T-cell (primary cell): ENCODE measurements at regions not wholly inside any gene's neighbourhood (a gene's known extent, or its start where the extent isn't known, plus 50 kb on each side); places are given as distances from the start of the nearest gene placed in this dataset.

Experiments used
- ATAC-seq, 4 experiments: fragments of 200-7000 bp in 3 of 4; fragments of 150-1000 bp in 1 of 4; cut with Tn5 transposase; replicated peaks in 1 of 4; 1 replicate in 3 of 4; 2 replicates in 1 of 4; pipeline ENCODE4 v1.10.0; 2021; ENCODE audit warnings: moderate library complexity in 3 of 4, mild to moderate bottlenecking in 2 of 4, moderate number of reproducible peaks in 1 of 4
- CTCF ChIA-PET, 2 donors: fragments of 300-600 bp; sonication (Branson Sonifier 250); formaldehyde crosslinking; loops; one replicate each; lab custom pipeline; 2022; ENCODE audit warnings: antibody characterized with exemption in 2 of 2; lab: Charles Lee
- POLR2A ChIA-PET, 2 donors: fragments of 300-600 bp; sonication (Branson Sonifier 250); formaldehyde crosslinking; loops; one replicate each; lab custom pipeline; 2022; ENCODE audit warnings: antibody characterized with exemption in 2 of 2; lab: Charles Lee
- DNase-seq, 35 experiments: peaks; one replicate each; pipeline versions ENCODE4 v3.0.0 to v3.0.0-alpha.2; 2013 to 2023
- H3K27ac ChIP-seq: one replicate; pipeline ENCODE4 v1.5.1; 2013; ENCODE audit warnings: low read length
- H3K27me3 ChIP-seq, 2 experiments: replicated peaks in 1 of 2; 1 replicate in 1 of 2; 2 replicates in 1 of 2; pipeline versions ENCODE4 v1.6.1 to v1.7.0; 2013; ENCODE audit warnings: low read length in 1 of 2, mixed read lengths in 1 of 2; ENCODE audit not compliant: control insufficient read depth in 2 of 2, insufficient read depth in 2 of 2; ENCODE audit errors: extremely low read depth in 1 of 2
- H3K36me3 ChIP-seq, 2 donors: 1 replicate in 1 of 2; 2 replicates in 1 of 2; pipeline versions ENCODE4 v1.6.1 to v1.7.0; 2013; ENCODE audit warnings: low read length in 1 of 2; ENCODE audit not compliant: control insufficient read depth in 2 of 2, insufficient read depth in 1 of 2; ENCODE audit errors: extremely low read depth in 1 of 2
- H3K4me1 ChIP-seq, 2 experiments: 1 replicate in 1 of 2; 2 replicates in 1 of 2; pipeline versions ENCODE4 v1.6.1 to v1.7.0; 2013; ENCODE audit warnings: low read length in 2 of 2, mixed read lengths in 1 of 2; ENCODE audit not compliant: insufficient read depth in 2 of 2, control insufficient read depth in 1 of 2; ENCODE audit errors: extremely low read depth in 1 of 2
- H3K4me3 ChIP-seq, 2 donors: 1 replicate in 1 of 2; 2 replicates in 1 of 2; pipeline versions ENCODE4 v1.5.1 to v1.7.0; 2013; ENCODE audit warnings: mild to moderate bottlenecking in 2 of 2, low read length in 1 of 2, moderate library complexity in 1 of 2; ENCODE audit not compliant: control insufficient read depth in 1 of 2; ENCODE audit errors: extremely low read depth in 1 of 2
- H3K9me3 ChIP-seq: 2 replicates; pipeline ENCODE4 v1.7.0; 2013
- H3K27ac Mint-ChIP-seq, 2 donors: one replicate each; pipeline ENCODE4 v1.8.0; 2020 to 2021; ENCODE audit warnings: mild to moderate bottlenecking in 2 of 2, mixed read lengths in 2 of 2
- H3K27me3 Mint-ChIP-seq, 2 donors: one replicate each; pipeline ENCODE4 v1.8.0; 2021 to 2022; ENCODE audit warnings: mixed read lengths in 2 of 2
- H3K36me3 Mint-ChIP-seq: one replicate; pipeline ENCODE4 v1.8.0; 2021; ENCODE audit warnings: mixed read lengths
- H3K4me1 Mint-ChIP-seq, 3 donors: one replicate each; pipeline ENCODE4 v1.8.0; 2020 to 2022; ENCODE audit warnings: mixed read lengths in 3 of 3, mild to moderate bottlenecking in 1 of 3
- H3K4me3 Mint-ChIP-seq, 3 donors: one replicate each; pipeline ENCODE4 v1.8.0; 2020 to 2022; ENCODE audit warnings: mild to moderate bottlenecking in 3 of 3, mixed read lengths in 3 of 3, moderate library complexity in 3 of 3
- H3K9me3 Mint-ChIP-seq, 3 donors: one replicate each; pipeline ENCODE4 v1.8.0; 2020 to 2022; ENCODE audit warnings: mixed read lengths in 3 of 3
- WGBS: methylation state at CpG from one replicate; pipeline ENCODE4 v1.1.5; 2013; ENCODE audit warnings: missing lambda C conversion rate; ENCODE audit not compliant: insufficient coverage; 5-methylcytosine and 5-hydroxymethylcytosine counted together

GRCh38 chr11:133694701-133695100 lies 150.6 kb downstream of the SPATA19 start:
- H3K4me1 ChIP-seq: no peaks in the 10 kb centered on the region
- H3K27me3 ChIP-seq: peaks cover 0 to 2% of the 10 kb centered on the region in 2 experiments

GRCh38 chr11:133693110-133693509 lies 152.2 kb downstream of the SPATA19 start:
- no peaks in the 10 kb centered on the region for H3K4me1 ChIP-seq
- CTCF ChIA-PET: no interaction called here
- peaks cover 0 to 3% of the 10 kb centered on the region in 2 donors for H3K27me3 Mint-ChIP-seq

More at GRCh38 chr11:133694701-133695100, 150.6 kb downstream of the SPATA19 start:
- 63% methylated on average over 2 of the region's 3 CpGs for WGBS
- H3K27ac ChIP-seq: no peak overlapping the region
- DNase-seq: no peak
- POLR2A ChIA-PET: interaction anchor here in 1 of 2 donors (0.6 kb wide), 1 partner anchor 162 kb away, joined by 4 read pairs; the partner anchor contains the start of gene OPCML
- Mint-ChIP-seq H3K4me1 (no peaks in the 10 kb centered on the region), H3K36me3 (no peaks in the 10 kb centered on the region), H3K27me3 (peaks cover 0 to 3% of the 10 kb centered on the region in 2 donors), H3K4me3 (no peak overlapping the region), H3K9me3 (peaks cover 0 to 5% (median 3%) of the 10 kb centered on the region in 3 donors), H3K27ac (no peak overlapping the region)
- CTCF ChIA-PET: no interaction called here
- no peaks in the 10 kb centered on the region for H3K9me3 ChIP-seq
- ATAC-seq: no peak
- no peak overlapping the region for H3K4me3 ChIP-seq
- no peaks in the 10 kb centered on the region for H3K36me3 ChIP-seq

GRCh38 chr11:133692126-133692934 lies 153.0 kb downstream of the SPATA19 start:
- 59% methylated on average over 6 of the region's 8 CpGs for WGBS
- Mint-ChIP-seq H3K27ac (no peak overlapping the region), H3K36me3 (no peaks in the 10 kb centered on the region)

More at GRCh38 chr11:133693110-133693509, 152.2 kb downstream of the SPATA19 start:
- no peak overlapping the region for H3K4me3 ChIP-seq
- no peaks in the 10 kb centered on the region for H3K36me3 Mint-ChIP-seq
- H3K36me3 ChIP-seq: no peaks in the 10 kb centered on the region
- ATAC-seq (no peak), DNase-seq (no peak)
- H3K27me3 ChIP-seq: peaks cover 0 to 2% of the 10 kb centered on the region in 2 experiments
- WGBS: 82% methylated on average over 8 of the region's 9 CpGs
- no peaks in the 10 kb centered on the region for H3K4me1 Mint-ChIP-seq
- no peaks in the 10 kb centered on the region for H3K9me3 ChIP-seq
- POLR2A ChIA-PET: no interaction called here
- peaks cover 0 to 14% (median 0%) of the 10 kb centered on the region in 3 donors for H3K9me3 Mint-ChIP-seq
- H3K27ac ChIP-seq: no peak overlapping the region
- H3K4me3 Mint-ChIP-seq: no peak overlapping the region
- H3K27ac Mint-ChIP-seq: no peak overlapping the region

GRCh38 chr11:133687781-133688180 lies 155.5 kb upstream of the OPCML start:
- Histone ChIP-seq H3K9me3 (no peaks in the 10 kb centered on the region), H3K27ac (no peak overlapping the region), H3K4me1 (no peaks in the 10 kb centered on the region), H3K4me3 (no peak overlapping the region), H3K27me3 (no peaks in the 10 kb centered on the region), H3K36me3 (no peaks in the 10 kb centered on the region)
- no peak for DNase-seq
- H3K4me1 Mint-ChIP-seq: no peaks in the 10 kb centered on the region
- POLR2A ChIA-PET: interaction anchor here in 1 of 2 donors (0.6 kb wide), 1 partner anchor 655 kb away, joined by 3 read pairs; no protein-coding TSS in a partner anchor
- peaks cover 4 to 8% of the 10 kb centered on the region in 2 donors for H3K27me3 Mint-ChIP-seq
- CTCF ChIA-PET: no interaction called here
- H3K27ac Mint-ChIP-seq: no peak overlapping the region
- ATAC-seq: no peak
- H3K9me3 Mint-ChIP-seq: peaks cover 0 to 9% (median 0%) of the 10 kb centered on the region in 3 donors
- H3K4me3 Mint-ChIP-seq: no peak overlapping the region
- WGBS: 68% methylated on average over 5 of the region's 5 CpGs
- H3K36me3 Mint-ChIP-seq: no peaks in the 10 kb centered on the region

More at GRCh38 chr11:133692126-133692934, 153.0 kb downstream of the SPATA19 start:
- H3K36me3 ChIP-seq: no peaks in the 10 kb centered on the region
- no peak for DNase-seq
- POLR2A ChIA-PET: no interaction called here
- H3K4me1 ChIP-seq: no peaks in the 10 kb centered on the region
- Mint-ChIP-seq H3K27me3 (peaks cover 0 to 3% of the 10 kb centered on the region in 2 donors), H3K4me3 (no peak overlapping the region), H3K4me1 (no peaks in the 10 kb centered on the region), H3K9me3 (peaks cover 0 to 14% (median 0%) of the 10 kb centered on the region in 3 donors)
- no peak overlapping the region for H3K27ac ChIP-seq
- H3K4me3 ChIP-seq: no peak overlapping the region
- H3K9me3 ChIP-seq: no peaks in the 10 kb centered on the region
- CTCF ChIA-PET: no interaction called here
- H3K27me3 ChIP-seq: no peaks in the 10 kb centered on the region
- no peak for ATAC-seq

GRCh38 chr11:133681901-133682300 lies 149.6 kb upstream of the OPCML start:
- H3K36me3 ChIP-seq: no peaks in the 10 kb centered on the region
- Mint-ChIP-seq H3K27ac (no peak overlapping the region), H3K27me3 (peaks cover 6 to 31% of the 10 kb centered on the region in 2 donors), H3K9me3 (no peaks in the 10 kb centered on the region), H3K4me1 (no peaks in the 10 kb centered on the region), H3K4me3 (no peak overlapping the region), H3K36me3 (no peaks in the 10 kb centered on the region)
- H3K4me3 ChIP-seq: no peak overlapping the region
- H3K9me3 ChIP-seq: no peaks in the 10 kb centered on the region
- ATAC-seq (no peak), DNase-seq (no peak)
- CTCF ChIA-PET: no interaction called here
- 28% methylated on average over 3 of the region's 6 CpGs for WGBS
- POLR2A ChIA-PET: no interaction called here
- H3K27ac ChIP-seq: no peak overlapping the region
- no peaks in the 10 kb centered on the region for H3K4me1 ChIP-seq
- H3K27me3 ChIP-seq: peaks cover 0 to 6% of the 10 kb centered on the region in 2 experiments

GRCh38 chr11:133679896-133680295 lies 147.6 kb upstream of the OPCML start:
- POLR2A ChIA-PET: no interaction called here
- peaks cover 0 to 3% (median under 1%) of the 10 kb centered on the region in 3 donors for H3K9me3 Mint-ChIP-seq
- no peaks in the 10 kb centered on the region for H3K36me3 Mint-ChIP-seq
- H3K4me1 Mint-ChIP-seq: no peaks in the 10 kb centered on the region
- peaks cover 3 to 24% of the 10 kb centered on the region in 2 donors for H3K27me3 Mint-ChIP-seq
- Histone ChIP-seq H3K4me3 (no peak overlapping the region), H3K36me3 (no peaks in the 10 kb centered on the region), H3K27me3 (peaks cover 0 to 6% of the 10 kb centered on the region in 2 experiments), H3K27ac (no peak overlapping the region), H3K4me1 (no peaks in the 10 kb centered on the region), H3K9me3 (no peaks in the 10 kb centered on the region)
- CTCF ChIA-PET: no interaction called here
- H3K4me3 Mint-ChIP-seq: no peak overlapping the region
- 91% methylated on average over 4 of the region's 5 CpGs for WGBS
- H3K27ac Mint-ChIP-seq: no peak overlapping the region
- DNase-seq: no peak
- no peak for ATAC-seq
